ENCODE measurements at regions not wholly inside any gene's neighbourhood (a gene's known extent, or its start where the extent isn't known, plus 50 kb on each side); places are given as distances from the start of the nearest gene placed in this dataset.

GRCh38 chr4:115213716-115214115, 100.3 kb upstream of the NDST4 start:
- TF ChIP-seq POLR2A (IDR thresholded peaks at IDR 0.05) (no peak), CTCF (IDR thresholded peaks at IDR 0.05) (no peak)
